Stimulated activated CD4-positive, alpha-beta T cell treated with anti-CD3 and anti-CD28 coated beads, Interleukin-15, amount 100 ng/mL, for 1 hour (primary cell): ENCODE measurements at regions not wholly inside any gene's neighbourhood (a gene's known extent, or its start where the extent isn't known, plus 50 kb on each side); places are given as distances from the start of the nearest gene placed in this dataset.
"Not testable (repeated sequence)": the region's sequence is repeated elsewhere in the genome, so short reads cannot be mapped to it uniquely, and the experiment has no call there.

Source experiments
- DNase-seq, 2 donors: peaks; one replicate each; pipeline ENCODE4 v3.0.0-alpha.2; 2020; ENCODE audit warnings: low read depth in 1 of 2, low spot score in 1 of 2

GRCh38 chr3:176088962-176089383 is 1108.3 kb downstream of the TBL1XR1 start:
- no peak for DNase-seq

GRCh38 chr3:176087066-176087697 is 1110.1 kb downstream of the TBL1XR1 start:
- DNase-seq: no peak

- DNase-seq: no peak
Observed at GRCh38 chr3:176079785-176080184, 1117.5 kb downstream of the TBL1XR1 start.

GRCh38 chr3:176078906-176079305 is 1118.4 kb downstream of the TBL1XR1 start:
- no peak for DNase-seq

- DNase-seq: no peak
Observed at GRCh38 chr3:176075491-176075890, 1121.8 kb downstream of the TBL1XR1 start.

- no peak for DNase-seq
Observed at GRCh38 chr3:176075046-176075445, 1122.2 kb downstream of the TBL1XR1 start.

GRCh38 chr3:176074096-176074495 is 1123.2 kb downstream of the TBL1XR1 start:
- DNase-seq: no peak

- DNase-seq: no peak
Observed at GRCh38 chr3:176071943-176072342, 1125.3 kb downstream of the TBL1XR1 start.

- no peak for DNase-seq
Observed at GRCh38 chr3:176068750-176069149, 1128.5 kb downstream of the TBL1XR1 start.

GRCh38 chr3:176058856-176059255 is 1138.4 kb downstream of the TBL1XR1 start:
- DNase-seq: no peak

- DNase-seq: no peak
Observed at GRCh38 chr3:176055836-176056235, 1141.4 kb downstream of the TBL1XR1 start.

GRCh38 chr3:176051766-176052165 is 1145.5 kb downstream of the TBL1XR1 start:
- no peak for DNase-seq

GRCh38 chr3:176046703-176047102 is 1150.6 kb downstream of the TBL1XR1 start:
- no peak for DNase-seq

GRCh38 chr3:176041812-176042211 is 1155.5 kb downstream of the TBL1XR1 start:
- DNase-seq: no peak

- DNase-seq: no peak
Observed at GRCh38 chr3:176041185-176041584, 1156.1 kb downstream of the TBL1XR1 start.

GRCh38 chr3:176037636-176038035 is 1159.6 kb downstream of the TBL1XR1 start:
- DNase-seq: no peak

GRCh38 chr3:176032043-176032442 is 1165.2 kb downstream of the TBL1XR1 start:
- DNase-seq: no peak

- DNase-seq: not testable (repeated sequence)
Observed at GRCh38 chr3:176016203-176016602, 1157.1 kb downstream of the NAALADL2 start.

GRCh38 chr3:176015228-176015627 is 1156.1 kb downstream of the NAALADL2 start:
- DNase-seq: not testable (repeated sequence)

GRCh38 chr3:176009256-176009655 is 1150.1 kb downstream of the NAALADL2 start:
- DNase-seq: no peak

GRCh38 chr3:176005564-176005963 is 1146.4 kb downstream of the NAALADL2 start:
- no peak for DNase-seq

GRCh38 chr3:175989161-175989560 is 1130.0 kb downstream of the NAALADL2 start:
- no peak for DNase-seq

GRCh38 chr3:175988401-175988800 is 1129.3 kb downstream of the NAALADL2 start:
- no peak for DNase-seq
